ENCODE measurements at regions not wholly inside any gene's neighbourhood (a gene's known extent, or its start where the extent isn't known, plus 50 kb on each side); places are given as distances from the start of the nearest gene placed in this dataset.

DNA sequence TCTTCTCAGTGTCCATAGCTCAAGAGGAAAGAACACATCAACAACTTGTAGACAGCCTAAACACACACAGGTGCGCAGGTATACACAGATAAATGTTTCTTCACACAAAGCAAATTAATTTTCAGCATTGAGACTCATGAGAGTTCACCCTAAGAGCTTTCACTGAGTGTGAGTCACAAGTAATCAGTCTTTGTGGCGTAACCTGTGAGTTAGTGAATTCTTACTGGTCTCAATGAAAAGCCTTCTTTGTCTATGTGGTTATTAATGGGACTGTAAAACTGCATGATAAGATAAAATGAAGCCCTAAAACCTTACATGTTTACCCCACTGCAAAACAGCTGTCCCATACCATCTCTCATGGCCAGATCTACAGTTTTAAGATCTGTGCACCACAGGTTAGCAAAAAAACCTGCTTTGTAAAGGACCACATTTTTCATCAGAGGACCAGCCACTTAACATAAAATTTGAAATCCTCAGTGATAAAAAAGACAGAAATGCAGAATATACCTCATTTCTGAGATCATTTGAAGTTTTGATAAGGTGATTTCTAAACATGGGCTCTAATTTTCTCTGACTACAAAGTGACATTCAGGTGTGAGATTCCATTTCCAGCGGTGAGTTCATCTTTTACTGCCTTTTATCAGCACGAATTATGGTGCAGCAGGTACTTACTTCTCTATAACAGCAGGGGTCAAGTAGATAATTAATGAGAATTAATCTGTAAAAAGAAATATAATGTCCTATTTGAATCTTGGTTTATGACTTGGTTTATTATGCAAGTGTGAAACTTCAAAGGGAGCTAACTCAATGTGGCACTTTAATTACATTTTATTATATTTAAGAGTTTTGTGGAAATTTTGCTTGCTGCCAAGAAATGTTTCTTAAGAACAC is 335.7 kb upstream of the PIK3R1 start (continued):
- TF ChIP-seq, protein P1, sequence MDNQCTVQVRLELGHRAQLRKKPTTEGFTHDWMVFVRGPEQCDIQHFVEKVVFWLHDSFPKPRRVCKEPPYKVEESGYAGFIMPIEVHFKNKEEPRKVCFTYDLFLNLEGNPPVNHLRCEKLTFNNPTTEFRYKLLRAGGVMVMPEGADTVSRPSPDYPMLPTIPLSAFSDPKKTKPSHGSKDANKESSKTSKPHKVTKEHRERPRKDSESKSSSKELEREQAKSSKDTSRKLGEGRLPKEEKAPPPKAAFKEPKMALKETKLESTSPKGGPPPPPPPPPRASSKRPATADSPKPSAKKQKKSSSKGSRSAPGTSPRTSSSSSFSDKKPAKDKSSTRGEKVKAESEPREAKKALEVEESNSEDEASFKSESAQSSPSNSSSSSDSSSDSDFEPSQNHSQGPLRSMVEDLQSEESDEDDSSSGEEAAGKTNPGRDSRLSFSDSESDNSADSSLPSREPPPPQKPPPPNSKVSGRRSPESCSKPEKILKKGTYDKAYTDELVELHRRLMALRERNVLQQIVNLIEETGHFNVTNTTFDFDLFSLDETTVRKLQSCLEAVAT (IDR thresholded peaks at IDR 0.05): no peak
- TF ChIP-seq NRF1 (conservative IDR thresholded peaks at IDR 0.05; ENCODE audit: low read depth, low read length) (no peak), CREB1 (IDR thresholded peaks at IDR 0.05; ENCODE audit: low read depth) (no peak)

DNA sequence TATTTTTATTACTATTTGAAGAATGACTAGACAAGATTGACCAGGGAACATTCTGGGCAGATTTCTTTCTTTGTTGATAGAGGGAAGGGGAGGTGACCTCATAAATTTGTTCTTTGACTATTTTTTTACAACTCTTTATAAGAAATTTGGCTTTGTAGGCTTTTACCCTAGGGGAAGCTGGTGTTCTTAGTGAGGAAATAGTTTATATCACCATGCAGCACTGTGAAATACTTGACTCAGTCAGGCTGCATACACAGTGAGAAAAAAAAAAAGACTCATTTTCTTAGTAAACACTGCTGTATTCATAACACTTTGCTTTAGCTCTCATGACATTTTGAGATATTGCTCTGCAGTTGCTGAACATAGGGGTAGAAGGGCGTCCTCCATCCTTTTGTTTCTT is 336.6 kb upstream of the PIK3R1 start:
- Histone ChIP-seq H3K4me1 (ENCODE audit: control insufficient read depth, insufficient read depth, low read length) (no peaks in the 10 kb centered on the region), H3K4me3 (no peak overlapping the region), H3K27me3 (replicated peaks in 1 of 2; ENCODE audit: control insufficient read depth in 2 of 2, insufficient read depth in 2 of 2, low read length in 1 of 2) (no peaks in the 10 kb centered on the region), H3K9me3 (replicated peaks; ENCODE audit: control insufficient read depth, insufficient read depth, low read length) (no peaks in the 10 kb centered on the region; the same call in 2 of the 3 replicates), H3K27ac (ENCODE audit: control insufficient read depth, insufficient read depth) (no peak overlapping the region), H4K20me1 (ENCODE audit: control insufficient read depth, insufficient read depth) (no peaks in the 10 kb centered on the region), H3K79me2 (ENCODE audit: control insufficient read depth, insufficient read depth, low read length) (no peaks in the 10 kb centered on the region), H3K9ac (ENCODE audit: control insufficient read depth, insufficient read depth, low read length) (no peak overlapping the region), H3K36me3 (ENCODE audit: control insufficient read depth in 2 of 2, insufficient read depth in 2 of 2, low read length in 1 of 2) (no peaks in the 10 kb centered on the region), H2AFZ (ENCODE audit: control insufficient read depth, low read depth, low read length) (no peak overlapping the region), H3K4me2 (ENCODE audit: control insufficient read depth, insufficient read depth) (no peak overlapping the region)
- ChIA-PET CTCF (no interaction called here), RAD21 (ENCODE audit: unreplicated experiment) (no interaction called here), POLR2A (no interaction called here), SMC1A (ENCODE audit: uncharacterized antibody, unreplicated experiment) (no interaction called here)
- in situ Hi-C loops (cut with MboI): no loop called here
- WGBS (ENCODE audit: insufficient coverage, insufficient replicate concordance, low lambda C conversion rate, missing lambda C conversion rate): 5% methylated on average over 1 of the region's 1 CpG
- FAIRE-seq (no peak), ATAC-seq (no peak), DNase-seq (ENCODE audit: low read depth, low spot score) (no peak)
- no TSS peak for BruUV-seq (replicated peaks)
- intact Hi-C loops (cut with micrococcal nuclease; ENCODE audit: unreplicated experiment): no loop called here
- TF ChIP-seq CHD4 (IDR thresholded peaks at IDR 0.05) (no peak), GATAD2B (conservative IDR thresholded peaks at IDR 0.05; ENCODE audit: low read depth) (no peak)
- TF ChIP-seq, protein P2, sequence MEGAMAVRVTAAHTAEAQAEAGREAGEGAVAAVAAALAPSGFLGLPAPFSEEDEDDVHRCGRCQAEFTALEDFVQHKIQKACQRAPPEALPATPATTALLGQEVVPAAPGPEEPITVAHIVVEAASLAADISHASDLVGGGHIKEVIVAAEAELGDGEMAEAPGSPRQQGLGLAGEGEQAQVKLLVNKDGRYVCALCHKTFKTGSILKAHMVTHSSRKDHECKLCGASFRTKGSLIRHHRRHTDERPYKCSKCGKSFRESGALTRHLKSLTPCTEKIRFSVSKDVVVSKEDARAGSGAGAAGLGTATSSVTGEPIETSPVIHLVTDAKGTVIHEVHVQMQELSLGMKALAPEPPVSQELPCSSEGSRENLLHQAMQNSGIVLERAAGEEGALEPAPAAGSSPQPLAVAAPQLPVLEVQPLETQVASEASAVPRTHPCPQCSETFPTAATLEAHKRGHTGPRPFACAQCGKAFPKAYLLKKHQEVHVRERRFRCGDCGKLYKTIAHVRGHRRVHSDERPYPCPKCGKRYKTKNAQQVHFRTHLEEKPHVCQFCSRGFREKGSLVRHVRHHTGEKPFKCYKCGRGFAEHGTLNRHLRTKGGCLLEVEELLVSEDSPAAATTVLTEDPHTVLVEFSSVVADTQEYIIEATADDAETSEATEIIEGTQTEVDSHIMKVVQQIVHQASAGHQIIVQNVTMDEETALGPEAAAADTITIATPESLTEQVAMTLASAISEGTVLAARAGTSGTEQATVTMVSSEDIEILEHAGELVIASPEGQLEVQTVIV (IDR thresholded peaks at IDR 0.05; ENCODE audit: borderline replicate concordance, partially characterized antibody): no peak
- TF ChIP-seq, protein P3, sequence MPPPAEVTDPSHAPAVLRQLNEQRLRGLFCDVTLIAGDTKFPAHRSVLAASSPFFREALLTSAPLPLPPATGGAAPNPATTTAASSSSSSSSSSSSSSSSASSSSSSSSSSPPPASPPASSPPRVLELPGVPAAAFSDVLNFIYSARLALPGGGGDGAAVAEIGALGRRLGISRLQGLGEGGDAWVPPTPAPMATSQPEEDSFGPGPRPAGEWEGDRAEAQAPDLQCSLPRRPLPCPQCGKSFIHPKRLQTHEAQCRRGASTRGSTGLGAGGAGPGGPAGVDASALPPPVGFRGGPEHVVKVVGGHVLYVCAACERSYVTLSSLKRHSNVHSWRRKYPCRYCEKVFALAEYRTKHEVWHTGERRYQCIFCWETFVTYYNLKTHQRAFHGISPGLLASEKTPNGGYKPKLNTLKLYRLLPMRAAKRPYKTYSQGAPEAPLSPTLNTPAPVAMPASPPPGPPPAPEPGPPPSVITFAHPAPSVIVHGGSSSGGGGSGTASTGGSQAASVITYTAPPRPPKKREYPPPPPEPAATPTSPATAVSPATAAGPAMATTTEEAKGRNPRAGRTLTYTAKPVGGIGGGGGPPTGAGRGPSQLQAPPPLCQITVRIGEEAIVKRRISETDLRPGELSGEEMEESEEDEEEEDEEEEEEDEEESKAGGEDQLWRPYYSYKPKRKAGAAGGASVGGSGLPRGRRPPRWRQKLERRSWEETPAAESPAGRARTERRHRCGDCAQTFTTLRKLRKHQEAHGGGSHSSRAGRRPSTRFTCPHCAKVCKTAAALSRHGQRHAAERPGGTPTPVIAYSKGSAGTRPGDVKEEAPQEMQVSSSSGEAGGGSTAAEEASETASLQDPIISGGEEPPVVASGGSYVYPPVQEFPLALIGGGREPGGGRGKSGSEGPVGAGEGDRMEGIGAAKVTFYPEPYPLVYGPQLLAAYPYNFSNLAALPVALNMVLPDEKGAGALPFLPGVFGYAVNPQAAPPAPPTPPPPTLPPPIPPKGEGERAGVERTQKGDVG (CRISPR knock-in tag; IDR thresholded peaks at IDR 0.05): no peak
